ENCODE measurements at regions not wholly inside any gene's neighbourhood (a gene's known extent, or its start where the extent isn't known, plus 50 kb on each side); places are given as distances from the start of the nearest gene placed in this dataset.

DNA sequence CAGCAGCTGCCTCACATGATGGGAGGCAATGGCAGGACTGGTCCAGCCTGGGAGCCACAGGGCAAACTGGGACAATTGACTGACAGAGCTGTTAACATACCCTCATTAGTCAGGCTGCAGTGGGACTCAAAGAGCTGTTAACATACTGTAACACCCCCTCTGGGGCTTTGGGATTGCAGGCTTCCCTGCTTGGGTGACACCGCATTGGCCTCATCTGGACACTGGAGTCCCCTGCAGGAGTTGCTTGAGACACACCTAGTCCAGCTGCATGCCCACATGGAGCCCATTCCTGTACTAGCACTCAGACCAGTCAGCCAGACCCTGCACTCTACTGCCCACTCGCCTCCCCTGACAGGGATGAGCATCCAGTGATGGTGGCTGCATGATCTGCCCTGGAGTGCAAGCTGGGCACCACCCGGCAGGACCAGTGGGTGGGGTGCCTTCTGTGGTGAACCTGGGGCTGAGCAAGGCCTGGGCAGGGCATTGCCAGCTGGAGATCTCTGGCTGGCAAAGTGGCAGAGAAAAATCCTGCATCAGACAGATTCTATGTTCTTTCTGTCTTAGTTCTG is 138.8 kb downstream of the DTHD1 start:
- TF ChIP-seq, protein P1, sequence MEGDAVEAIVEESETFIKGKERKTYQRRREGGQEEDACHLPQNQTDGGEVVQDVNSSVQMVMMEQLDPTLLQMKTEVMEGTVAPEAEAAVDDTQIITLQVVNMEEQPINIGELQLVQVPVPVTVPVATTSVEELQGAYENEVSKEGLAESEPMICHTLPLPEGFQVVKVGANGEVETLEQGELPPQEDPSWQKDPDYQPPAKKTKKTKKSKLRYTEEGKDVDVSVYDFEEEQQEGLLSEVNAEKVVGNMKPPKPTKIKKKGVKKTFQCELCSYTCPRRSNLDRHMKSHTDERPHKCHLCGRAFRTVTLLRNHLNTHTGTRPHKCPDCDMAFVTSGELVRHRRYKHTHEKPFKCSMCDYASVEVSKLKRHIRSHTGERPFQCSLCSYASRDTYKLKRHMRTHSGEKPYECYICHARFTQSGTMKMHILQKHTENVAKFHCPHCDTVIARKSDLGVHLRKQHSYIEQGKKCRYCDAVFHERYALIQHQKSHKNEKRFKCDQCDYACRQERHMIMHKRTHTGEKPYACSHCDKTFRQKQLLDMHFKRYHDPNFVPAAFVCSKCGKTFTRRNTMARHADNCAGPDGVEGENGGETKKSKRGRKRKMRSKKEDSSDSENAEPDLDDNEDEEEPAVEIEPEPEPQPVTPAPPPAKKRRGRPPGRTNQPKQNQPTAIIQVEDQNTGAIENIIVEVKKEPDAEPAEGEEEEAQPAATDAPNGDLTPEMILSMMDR (IDR thresholded peaks at IDR 0.05; ENCODE audit: extremely low read depth, insufficient read depth, missing control alignments): no peak
- DNase-seq (ENCODE audit: low spot score): no peak
- in situ Hi-C loops (cut with MboI; ENCODE audit: low pct_unique_long_range_greater_than_20kb, low sequenced_read_pairs, unreplicated experiment): no loop called here

DNA sequence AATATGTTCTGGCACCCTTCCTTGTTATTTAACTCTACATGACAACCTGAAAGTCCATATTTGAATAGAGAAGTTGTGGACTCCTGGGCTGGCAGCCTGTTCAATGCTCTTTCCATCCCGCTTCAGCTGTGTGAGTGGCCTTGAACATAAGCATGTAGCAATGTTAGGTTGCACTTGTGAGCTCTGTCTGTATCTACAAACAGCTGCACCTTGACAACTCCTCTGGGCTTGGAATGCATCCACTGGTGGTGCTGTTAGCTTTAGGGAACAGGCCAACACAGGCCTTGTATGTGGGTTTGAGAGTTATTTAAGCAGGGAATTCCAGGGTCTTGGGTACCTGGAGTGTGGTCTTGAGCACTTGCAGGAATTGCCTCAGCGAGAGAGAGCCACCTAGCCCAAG is 141.2 kb downstream of the DTHD1 start:
- TF ChIP-seq, protein P1 (IDR thresholded peaks at IDR 0.05; ENCODE audit: extremely low read depth, insufficient read depth, missing control alignments): no peak
- in situ Hi-C loops (cut with MboI; ENCODE audit: low pct_unique_long_range_greater_than_20kb, low sequenced_read_pairs, unreplicated experiment): no loop called here
- DNase-seq (ENCODE audit: low spot score): no peak

GRCh38 chr4:36426741-36427140 is 145.3 kb downstream of the DTHD1 start:
- TF ChIP-seq, protein P1 (IDR thresholded peaks at IDR 0.05; ENCODE audit: extremely low read depth, insufficient read depth, missing control alignments): no peak
- in situ Hi-C loops (cut with MboI; ENCODE audit: low pct_unique_long_range_greater_than_20kb, low sequenced_read_pairs, unreplicated experiment): no loop called here
- no peak for DNase-seq (ENCODE audit: low spot score)

DNA sequence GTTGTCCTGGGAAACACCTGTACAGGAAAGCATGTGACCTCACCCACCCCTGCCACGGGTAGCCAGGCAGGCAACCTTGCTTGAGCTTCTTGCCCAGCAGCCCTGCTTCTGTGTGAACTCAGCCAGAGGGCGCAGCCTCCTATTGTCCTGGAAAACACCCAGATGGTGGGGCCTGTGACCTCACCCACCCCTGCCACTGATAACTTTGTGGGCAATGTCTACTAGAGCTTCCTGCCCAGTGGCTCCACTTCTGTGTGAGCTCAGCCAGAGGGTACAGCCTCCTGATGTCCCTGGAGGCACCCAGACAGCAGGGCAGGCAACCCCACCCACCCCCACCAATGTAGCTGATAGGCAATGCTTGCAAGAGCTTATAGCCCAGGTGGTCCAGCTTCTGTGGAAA is 146.3 kb downstream of the DTHD1 start:
- DNase-seq (ENCODE audit: low spot score): no peak
- in situ Hi-C loops (cut with MboI; ENCODE audit: low pct_unique_long_range_greater_than_20kb, low sequenced_read_pairs, unreplicated experiment): no loop called here
- TF ChIP-seq, protein P1 (IDR thresholded peaks at IDR 0.05; ENCODE audit: extremely low read depth, insufficient read depth, missing control alignments): no peak

DNA sequence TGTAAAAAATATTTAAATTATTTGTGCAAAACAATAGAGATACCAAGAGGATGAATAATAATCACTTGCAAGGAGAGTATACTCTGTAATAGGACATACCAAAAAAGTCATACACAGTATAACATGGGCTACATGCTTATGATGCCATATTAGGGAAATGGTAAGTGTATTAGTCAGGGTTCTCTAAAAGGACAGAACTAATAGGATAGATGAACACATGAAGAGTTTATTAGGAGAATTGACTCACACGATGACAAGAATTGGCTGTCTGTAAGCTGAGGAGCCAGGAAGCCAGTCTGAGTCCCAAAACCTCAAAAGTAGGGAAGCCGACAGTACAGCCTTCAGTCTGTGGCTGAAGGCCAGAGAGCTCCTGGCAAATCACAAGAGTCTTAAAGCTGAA is 151.2 kb downstream of the DTHD1 start:
- no peak for DNase-seq (ENCODE audit: low spot score)
- TF ChIP-seq, protein P1 (IDR thresholded peaks at IDR 0.05; ENCODE audit: extremely low read depth, insufficient read depth, missing control alignments): no peak
- in situ Hi-C loops (cut with MboI; ENCODE audit: low pct_unique_long_range_greater_than_20kb, low sequenced_read_pairs, unreplicated experiment): no loop called here

GRCh38 chr4:36439556-36439955 is 158.1 kb downstream of the DTHD1 start:
- no peak for DNase-seq (ENCODE audit: low spot score)
- TF ChIP-seq, protein P1 (IDR thresholded peaks at IDR 0.05; ENCODE audit: extremely low read depth, insufficient read depth, missing control alignments): no peak
- in situ Hi-C loops (cut with MboI; ENCODE audit: low pct_unique_long_range_greater_than_20kb, low sequenced_read_pairs, unreplicated experiment): no loop called here

DNA sequence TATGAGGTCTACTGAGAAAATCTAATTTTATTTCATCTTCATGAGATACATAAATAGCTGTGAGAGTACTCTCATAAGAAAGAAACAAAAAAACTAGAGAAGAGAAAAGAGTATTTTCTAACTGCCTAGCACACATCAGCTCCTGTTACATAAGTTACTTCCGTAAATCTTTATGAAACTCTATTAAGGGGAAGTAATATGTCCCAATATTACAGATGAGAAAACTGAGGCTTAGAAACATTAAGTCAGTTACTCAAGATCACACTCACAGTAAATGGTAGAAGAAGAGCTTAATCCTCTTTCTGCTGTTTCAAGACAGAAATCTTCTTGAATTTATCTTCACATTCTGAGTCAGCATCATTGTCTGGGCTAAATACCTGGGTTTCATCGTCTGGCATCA is 164.1 kb downstream of the DTHD1 start:
- TF ChIP-seq, protein P1 (IDR thresholded peaks at IDR 0.05; ENCODE audit: extremely low read depth, insufficient read depth, missing control alignments): no peak
- DNase-seq (ENCODE audit: low spot score): no peak

More for the DNA sequence above, 164.1 kb downstream of the DTHD1 start:
- in situ Hi-C loops (cut with MboI; ENCODE audit: low pct_unique_long_range_greater_than_20kb, low sequenced_read_pairs, unreplicated experiment): no loop called here
